Prostate gland (tissue), 2 donors: ENCODE measurements at regions not wholly inside any gene's neighbourhood (a gene's known extent, or its start where the extent isn't known, plus 50 kb on each side); places are given as distances from the start of the nearest gene placed in this dataset.

Source experiments
- CTCF ChIP-seq, 4 experiments: fragments of 200-600 bp in 2 of 4; fragments of 450-650 bp in 2 of 4; sonication (generic) in 2 of 4; IDR thresholded peaks; 1 replicate in 3 of 4; 2 replicates in 1 of 4; pipeline ENCODE4 v1.5.1; 2016 to 2019; ENCODE audit warnings: antibody characterized with exemption in 4 of 4, mild to moderate bottlenecking in 2 of 4, moderate library complexity in 2 of 4
- POLR2AphosphoS5 ChIP-seq: sonication (generic); formaldehyde crosslinking; IDR thresholded peaks from one replicate; pipeline ENCODE4 v1.6.1; 2017; ENCODE audit warnings: antibody characterized with exemption

- TF ChIP-seq CTCF (IDR thresholded peaks at IDR 0.05) (no peak), POLR2AphosphoS5 (no peak)
Observed at GRCh38 chr20:48040491-48040890, 255.2 kb upstream of the SULF2 start.
